Superior temporal gyrus (tissue), 1 donor: ENCODE measurements at regions not wholly inside any gene's neighbourhood (a gene's known extent, or its start where the extent isn't known, plus 50 kb on each side); places are given as distances from the start of the nearest gene placed in this dataset.

ENCODE experiments used
- DNase-seq: peaks from one replicate; pipeline ENCODE4 v3.0.0-alpha.2; 2016; ENCODE audit errors: extremely low spot score

- DNase-seq, result no peak
Measured at GRCh38 chr2:160672211-160672610, 178.6 kb upstream of the RBMS1 start.

GRCh38 chr2:160674146-160674750 is 180.6 kb upstream of the RBMS1 start:
- no peak for DNase-seq

GRCh38 chr2:160679686-160680085 is 186.1 kb upstream of the RBMS1 start:
- no peak for DNase-seq

- DNase-seq, result no peak
Measured at GRCh38 chr2:160680294-160680693, 186.7 kb upstream of the RBMS1 start.

- DNase-seq, result no peak
Measured at GRCh38 chr2:160680974-160681373, 187.4 kb upstream of the RBMS1 start.

GRCh38 chr2:160683206-160683605 is 189.6 kb upstream of the RBMS1 start:
- no peak for DNase-seq

GRCh38 chr2:160687629-160688028 is 194.0 kb upstream of the RBMS1 start:
- DNase-seq, result no peak

GRCh38 chr2:160689441-160689840 is 195.8 kb upstream of the RBMS1 start:
- no peak for DNase-seq

- DNase-seq, result no peak
Measured at GRCh38 chr2:160694221-160694620, 200.6 kb upstream of the RBMS1 start.

- DNase-seq, result no peak
Measured at GRCh38 chr2:160694631-160695030, 201.0 kb upstream of the RBMS1 start.

- no peak for DNase-seq
Measured at GRCh38 chr2:160695402-160696086, 201.9 kb upstream of the RBMS1 start.

GRCh38 chr2:160696087-160696452 is 202.5 kb upstream of the RBMS1 start:
- no peak for DNase-seq

- no peak for DNase-seq
Measured at GRCh38 chr2:160697817-160698216, 204.2 kb upstream of the RBMS1 start.

GRCh38 chr2:160700021-160700814 is 206.6 kb upstream of the RBMS1 start:
- no peak for DNase-seq

- DNase-seq, result no peak
Measured at GRCh38 chr2:160701822-160702221, 208.2 kb upstream of the RBMS1 start.

GRCh38 chr2:160702754-160703153 is 209.1 kb upstream of the RBMS1 start:
- DNase-seq, result no peak

GRCh38 chr2:160703648-160704585 is 210.3 kb upstream of the RBMS1 start:
- DNase-seq, result no peak

- no peak for DNase-seq
Measured at GRCh38 chr2:160715428-160715827, 221.8 kb upstream of the RBMS1 start.

GRCh38 chr2:160719116-160719515 is 225.5 kb upstream of the RBMS1 start:
- DNase-seq, result no peak

GRCh38 chr2:160720098-160720497 is 226.5 kb upstream of the RBMS1 start:
- no peak for DNase-seq

GRCh38 chr2:160721089-160722040 is 227.8 kb upstream of the RBMS1 start:
- DNase-seq, result no peak
